ENCODE measurements at regions not wholly inside any gene's neighbourhood (a gene's known extent, or its start where the extent isn't known, plus 50 kb on each side); places are given as distances from the start of the nearest gene placed in this dataset.
"Not testable (repeated sequence)": the region's sequence is repeated elsewhere in the genome, so short reads cannot be mapped to it uniquely, and the experiment has no call there.

GRCh38 chr4:116108606-116109005 is 976.8 kb downstream of the TRAM1L1 start:
- 62% methylated on average over 8 of the region's 8 CpGs for WGBS
- H3K27me3 ChIP-seq (replicated peaks; ENCODE audit: insufficient read depth), result no peaks in the 10 kb centered on the region
- no peak for DNase-seq (ENCODE audit: low spot score)
- H3K9me3 ChIP-seq, result no peaks in the 10 kb centered on the region
- no peak for TF ChIP-seq POLR2A (IDR thresholded peaks at IDR 0.05)
- TF ChIP-seq POLR2AphosphoS5 (IDR thresholded peaks at IDR 0.05), result no peak
- no peak for TF ChIP-seq CTCF (IDR thresholded peaks at IDR 0.05)
- intact Hi-C loops (cut with DNase I), result no loop called here
- H3K4me1 ChIP-seq (replicated peaks), result no peaks in the 10 kb centered on the region
- H3K36me3 ChIP-seq, result no peaks in the 10 kb centered on the region
- no peak overlapping the region for H3K4me3 ChIP-seq
- H3K27ac ChIP-seq, result no peak overlapping the region

- Histone ChIP-seq H3K36me3 (no peaks in the 10 kb centered on the region), H3K9me3 (no peaks in the 10 kb centered on the region), H3K27me3 (replicated peaks; ENCODE audit: insufficient read depth) (no peaks in the 10 kb centered on the region), H3K4me3 (no peak overlapping the region), H3K27ac (no peak overlapping the region), H3K4me1 (replicated peaks) (no peaks in the 10 kb centered on the region)
- no peak for DNase-seq (ENCODE audit: low spot score)
- 35% methylated on average over 1 of the region's 1 CpG for WGBS
- TF ChIP-seq POLR2AphosphoS5 (IDR thresholded peaks at IDR 0.05) (no peak), CTCF (IDR thresholded peaks at IDR 0.05) (no peak), POLR2A (IDR thresholded peaks at IDR 0.05) (no peak)
- intact Hi-C loops (cut with DNase I), result no loop called here
Measured at GRCh38 chr4:116101321-116101720, 984.1 kb downstream of the TRAM1L1 start.

GRCh38 chr4:116099596-116099995 is 985.8 kb downstream of the TRAM1L1 start:
- intact Hi-C loops (cut with DNase I), result no loop called here
- no peak overlapping the region for H3K27ac ChIP-seq
- no peaks in the 10 kb centered on the region for H3K4me1 ChIP-seq (replicated peaks)
- TF ChIP-seq CTCF (IDR thresholded peaks at IDR 0.05), result no peak
- TF ChIP-seq POLR2A (IDR thresholded peaks at IDR 0.05), result no peak
- TF ChIP-seq POLR2AphosphoS5 (IDR thresholded peaks at IDR 0.05), result no peak
- no peaks in the 10 kb centered on the region for H3K36me3 ChIP-seq
- H3K4me3 ChIP-seq, result no peak overlapping the region
- H3K9me3 ChIP-seq, result no peaks in the 10 kb centered on the region
- no peak for DNase-seq (ENCODE audit: low spot score)
- no peaks in the 10 kb centered on the region for H3K27me3 ChIP-seq (replicated peaks; ENCODE audit: insufficient read depth)

- H3K27ac ChIP-seq; H3K4me1 ChIP-seq (replicated peaks); H3K27me3 ChIP-seq (replicated peaks; ENCODE audit: insufficient read depth); DNase-seq (ENCODE audit: low spot score); H3K36me3 ChIP-seq; H3K9me3 ChIP-seq; H3K4me3 ChIP-seq; intact Hi-C loops (cut with DNase I): not testable (repeated sequence)
- WGBS, result 94% methylated on average over 3 of the region's 3 CpGs
Measured at GRCh38 chr4:116097353-116097752, 983.9 kb upstream of the NDST4 start.

- H3K36me3 ChIP-seq, result no peaks in the 10 kb centered on the region
- DNase-seq (ENCODE audit: low spot score), result no peak
- H3K27me3 ChIP-seq (replicated peaks; ENCODE audit: insufficient read depth), result no peaks in the 10 kb centered on the region
- H3K9me3 ChIP-seq, result no peaks in the 10 kb centered on the region
- H3K4me1 ChIP-seq (replicated peaks), result no peaks in the 10 kb centered on the region
- 74% methylated on average over 3 of the region's 3 CpGs for WGBS
- H3K4me3 ChIP-seq, result no peak overlapping the region
- no peak overlapping the region for H3K27ac ChIP-seq
- intact Hi-C loops (cut with DNase I), result no loop called here
- no peak for TF ChIP-seq POLR2A (IDR thresholded peaks at IDR 0.05)
- no peak for TF ChIP-seq CTCF (IDR thresholded peaks at IDR 0.05)
- no peak for TF ChIP-seq POLR2AphosphoS5 (IDR thresholded peaks at IDR 0.05)
Measured at GRCh38 chr4:116092961-116093360, 979.5 kb upstream of the NDST4 start.
